NCI-H2196 treated with DMSO at 0.1 percent for 48 hours (cell line): ENCODE measurements at regions not wholly inside any gene's neighbourhood (a gene's known extent, or its start where the extent isn't known, plus 50 kb on each side); places are given as distances from the start of the nearest gene placed in this dataset.
"Not testable (repeated sequence)": the region's sequence is repeated elsewhere in the genome, so short reads cannot be mapped to it uniquely, and the experiment has no call there.

Source experiments
- DNase-seq: peaks from one replicate; lab custom pipeline; 2025; ENCODE audit not compliant: unreplicated experiment; lab: John Stamatoyannopoulos, UW

GRCh38 chr2:75327334-75327733 is 128.0 kb upstream of the TACR1 start:
- DNase-seq: no peak

- DNase-seq: no peak
These were observed 127.3 kb upstream of the TACR1 start for GRCh38 chr2:75326645-75327044.

GRCh38 chr2:75325594-75325993 is 126.3 kb upstream of the TACR1 start:
- no peak for DNase-seq

- DNase-seq: no peak
These were observed 125.6 kb upstream of the TACR1 start for GRCh38 chr2:75324861-75325284.

- DNase-seq: no peak
These were observed 124.8 kb upstream of the TACR1 start for GRCh38 chr2:75324141-75324540.

- no peak for DNase-seq
These were observed 122.2 kb upstream of the TACR1 start for GRCh38 chr2:75321599-75321922.

- DNase-seq: no peak
These were observed 121.7 kb upstream of the TACR1 start for GRCh38 chr2:75320898-75321598.

GRCh38 chr2:75319951-75320350 is 120.6 kb upstream of the TACR1 start:
- DNase-seq: no peak

GRCh38 chr2:75317802-75318201 is 118.5 kb upstream of the TACR1 start:
- no peak for DNase-seq

GRCh38 chr2:75317316-75317715 is 118.0 kb upstream of the TACR1 start:
- DNase-seq: no peak

GRCh38 chr2:75315436-75315835 is 116.1 kb upstream of the TACR1 start:
- DNase-seq: no peak

GRCh38 chr2:75311993-75312392 is 112.7 kb upstream of the TACR1 start:
- no peak for DNase-seq

GRCh38 chr2:75311521-75311920 is 112.2 kb upstream of the TACR1 start:
- no peak for DNase-seq

GRCh38 chr2:75310876-75311275 is 111.6 kb upstream of the TACR1 start:
- DNase-seq: no peak

GRCh38 chr2:75309596-75310463 is 110.5 kb upstream of the TACR1 start:
- no peak for DNase-seq

GRCh38 chr2:75303227-75303626 is 103.9 kb upstream of the TACR1 start:
- no peak for DNase-seq

- DNase-seq: no peak
These were observed 95.0 kb upstream of the TACR1 start for GRCh38 chr2:75294362-75294761.

- no peak for DNase-seq
These were observed 93.5 kb upstream of the TACR1 start for GRCh38 chr2:75292826-75293225.

GRCh38 chr2:75290600-75291150 is 91.4 kb upstream of the TACR1 start:
- no peak for DNase-seq

GRCh38 chr2:75289771-75290170 is 90.5 kb upstream of the TACR1 start:
- no peak for DNase-seq

GRCh38 chr2:75289178-75289577 is 89.9 kb upstream of the TACR1 start:
- DNase-seq: not testable (repeated sequence)

- DNase-seq: no peak
These were observed 89.4 kb upstream of the TACR1 start for GRCh38 chr2:75288760-75289159.
